Mesothelial cell of epicardium (in vitro differentiated cells): ENCODE measurements at regions not wholly inside any gene's neighbourhood (a gene's known extent, or its start where the extent isn't known, plus 50 kb on each side); places are given as distances from the start of the nearest gene placed in this dataset.

Source experiments
- DNase-seq, 2 experiments: peaks; one replicate each; pipeline ENCODE4 v3.0.0; 2021; ENCODE audit warnings: low spot score in 2 of 2; ENCODE audit not compliant: unreplicated experiment in 2 of 2
- H3K27ac Mint-ChIP-seq: 2 replicates; pipeline ENCODE4 v1.8.0; 2021; ENCODE audit warnings: mixed read lengths
- H3K27me3 Mint-ChIP-seq: 2 replicates; pipeline ENCODE4 v1.8.0; 2021; ENCODE audit warnings: low read depth, mixed read lengths
- H3K36me3 Mint-ChIP-seq: 2 replicates; pipeline ENCODE4 v1.8.0; 2021; ENCODE audit warnings: mixed read lengths
- H3K4me1 Mint-ChIP-seq: 2 replicates; pipeline ENCODE4 v1.8.0; 2021; ENCODE audit warnings: mixed read lengths
- H3K4me3 Mint-ChIP-seq: 2 replicates; pipeline ENCODE4 v1.8.0; 2021; ENCODE audit warnings: mild to moderate bottlenecking, moderate library complexity, mixed read lengths
- H3K9me3 Mint-ChIP-seq: 2 replicates; pipeline ENCODE4 v1.8.0; 2021; ENCODE audit warnings: mixed read lengths
- TF ChIP-seq, protein P1 (sequence below): fragments of 200-600 bp; sonication (generic); IDR thresholded peaks from one replicate; pipeline ENCODE4 v1.5.0; 2021; ENCODE audit warnings: antibody characterized with exemption; ENCODE audit not compliant: unreplicated experiment

DNA sequence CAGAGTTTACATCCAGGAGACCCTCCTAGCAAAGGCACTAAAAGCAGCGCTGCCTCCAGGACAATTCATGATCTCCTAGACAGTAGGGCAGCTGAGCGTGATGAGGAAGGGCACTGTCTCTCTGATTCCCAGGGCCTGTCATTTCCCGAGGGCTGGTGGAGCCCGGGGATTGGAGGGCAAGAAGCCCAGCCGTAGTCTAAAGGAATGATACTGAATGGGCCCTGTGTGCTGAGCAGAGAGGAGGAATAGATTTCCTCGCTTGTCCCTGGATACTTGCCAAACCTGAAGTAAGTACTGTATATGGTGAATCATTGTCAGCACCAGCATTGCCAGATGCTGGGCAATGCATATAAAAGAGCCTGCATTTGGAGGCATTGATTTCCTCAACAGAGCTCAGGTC is 88.0 kb upstream of the SLITRK2 start:
- Mint-ChIP-seq H3K9me3 (peaks cover 35% of the 10 kb centered on the region), H3K4me1 (no peaks in the 10 kb centered on the region), H3K27ac (no peak overlapping the region), H3K27me3 (no peaks in the 10 kb centered on the region), H3K4me3 (no peak overlapping the region), H3K36me3 (no peaks in the 10 kb centered on the region)
- DNase-seq = no peak
- TF ChIP-seq, protein P1, sequence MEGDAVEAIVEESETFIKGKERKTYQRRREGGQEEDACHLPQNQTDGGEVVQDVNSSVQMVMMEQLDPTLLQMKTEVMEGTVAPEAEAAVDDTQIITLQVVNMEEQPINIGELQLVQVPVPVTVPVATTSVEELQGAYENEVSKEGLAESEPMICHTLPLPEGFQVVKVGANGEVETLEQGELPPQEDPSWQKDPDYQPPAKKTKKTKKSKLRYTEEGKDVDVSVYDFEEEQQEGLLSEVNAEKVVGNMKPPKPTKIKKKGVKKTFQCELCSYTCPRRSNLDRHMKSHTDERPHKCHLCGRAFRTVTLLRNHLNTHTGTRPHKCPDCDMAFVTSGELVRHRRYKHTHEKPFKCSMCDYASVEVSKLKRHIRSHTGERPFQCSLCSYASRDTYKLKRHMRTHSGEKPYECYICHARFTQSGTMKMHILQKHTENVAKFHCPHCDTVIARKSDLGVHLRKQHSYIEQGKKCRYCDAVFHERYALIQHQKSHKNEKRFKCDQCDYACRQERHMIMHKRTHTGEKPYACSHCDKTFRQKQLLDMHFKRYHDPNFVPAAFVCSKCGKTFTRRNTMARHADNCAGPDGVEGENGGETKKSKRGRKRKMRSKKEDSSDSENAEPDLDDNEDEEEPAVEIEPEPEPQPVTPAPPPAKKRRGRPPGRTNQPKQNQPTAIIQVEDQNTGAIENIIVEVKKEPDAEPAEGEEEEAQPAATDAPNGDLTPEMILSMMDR = no peak

DNA sequence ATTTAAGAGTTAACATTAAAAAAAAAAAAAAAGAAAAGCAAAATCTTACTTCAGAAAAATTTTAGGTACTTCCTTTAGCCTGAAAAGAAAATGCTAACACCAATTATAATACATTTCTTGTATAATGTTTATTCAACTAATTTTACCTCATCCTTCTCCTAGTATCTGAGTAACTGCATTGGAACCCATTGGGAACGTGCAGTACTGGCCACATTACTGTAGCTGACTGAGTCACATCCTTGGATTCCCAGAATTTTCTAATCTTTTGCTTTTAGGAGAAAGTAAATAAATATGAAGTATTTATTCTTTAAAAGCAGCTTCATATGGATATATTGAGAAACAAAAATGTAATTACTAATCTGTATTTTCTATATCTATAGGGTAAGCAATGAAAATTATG is 82.6 kb upstream of the SLITRK2 start:
- H3K27ac Mint-ChIP-seq = no peak overlapping the region
- H3K4me3 Mint-ChIP-seq = no peak overlapping the region
- H3K27me3 Mint-ChIP-seq = no peaks in the 10 kb centered on the region
- TF ChIP-seq, protein P1 = no peak
- no peaks in the 10 kb centered on the region for H3K36me3 Mint-ChIP-seq
- peaks cover 59% of the 10 kb centered on the region for H3K9me3 Mint-ChIP-seq
- no peak for DNase-seq
- H3K4me1 Mint-ChIP-seq = no peaks in the 10 kb centered on the region

DNA sequence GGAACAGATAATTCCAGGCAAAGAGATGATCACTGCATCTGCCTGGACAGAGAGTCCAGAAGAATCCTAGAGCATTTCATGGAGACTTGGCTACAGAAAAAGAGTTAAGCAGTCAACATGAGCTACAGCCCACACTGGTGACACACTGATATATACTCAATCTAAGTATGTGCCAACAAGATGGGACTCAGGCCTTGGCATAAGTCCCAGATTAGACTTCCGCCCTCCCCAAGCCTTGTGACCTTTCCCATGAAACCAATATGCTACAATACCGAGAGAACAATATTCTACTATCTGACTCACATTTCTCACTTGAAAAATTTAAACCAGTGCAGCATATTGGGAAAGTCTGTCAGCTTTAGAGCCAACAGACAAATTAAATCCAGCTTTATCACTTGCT is 65.7 kb upstream of the SLITRK2 start:
- no peaks in the 10 kb centered on the region for H3K36me3 Mint-ChIP-seq
- peaks cover 58% of the 10 kb centered on the region for H3K9me3 Mint-ChIP-seq
- H3K4me3 Mint-ChIP-seq = no peak overlapping the region
- no peaks in the 10 kb centered on the region for H3K27me3 Mint-ChIP-seq
- no peaks in the 10 kb centered on the region for H3K4me1 Mint-ChIP-seq
- no peak overlapping the region for H3K27ac Mint-ChIP-seq
- TF ChIP-seq, protein P1 = no peak
- DNase-seq = no peak
